ENCODE measurements at regions not wholly inside any gene's neighbourhood (a gene's known extent, or its start where the extent isn't known, plus 50 kb on each side); places are given as distances from the start of the nearest gene placed in this dataset.

- no peak for ATAC-seq (ENCODE audit: poor library complexity)
Measured at GRCh38 chr6:56758120-56758519, 115.4 kb upstream of the DST start.

GRCh38 chr6:56757588-56757984 lies 114.9 kb upstream of the DST start:
- CTCF ChIA-PET: no interaction called here

More at GRCh38 chr6:56758120-56758519, 115.4 kb upstream of the DST start:
- no peak overlapping the region for H3K27ac ChIP-seq (ENCODE audit: low read depth in 1 of 2, low read length in 2 of 2)
- no peaks in the 10 kb centered on the region for H3K9me3 Mint-ChIP-seq
- no peaks in the 10 kb centered on the region for H3K27me3 ChIP-seq (ENCODE audit: control insufficient read depth in 1 of 2, insufficient read depth in 2 of 2, low read length in 2 of 2)
- DNase-seq: no peak
- no peaks in the 10 kb centered on the region for H3K4me1 Mint-ChIP-seq (ENCODE audit: low read depth)
- H3K36me3 Mint-ChIP-seq (ENCODE audit: low read depth): no peaks in the 10 kb centered on the region
- TF ChIP-seq CTCF (IDR thresholded peaks at IDR 0.05): no peak
- no peak overlapping the region for H3K4me3 ChIP-seq (ENCODE audit: low read length)
- POLR2A ChIA-PET: no interaction called here
- intact Hi-C loops (cut with DNase I, micrococcal nuclease): no loop called here
- H3K27me3 Mint-ChIP-seq: no peaks in the 10 kb centered on the region
- H3K9me3 ChIP-seq (ENCODE audit: control insufficient read depth in 1 of 2, insufficient read depth in 1 of 2, low read length in 2 of 2): no peaks in the 10 kb centered on the region
- H3K4me3 Mint-ChIP-seq: no peak overlapping the region
- no peaks in the 10 kb centered on the region for H3K36me3 ChIP-seq (ENCODE audit: insufficient read depth, low read length)
- no peaks in the 10 kb centered on the region for H3K4me1 ChIP-seq (ENCODE audit: insufficient read depth, low read length)
- CTCF ChIA-PET: no interaction called here
- no peak overlapping the region for H3K27ac Mint-ChIP-seq

GRCh38 chr6:56756791-56757587 lies 114.3 kb upstream of the DST start:
- no peak overlapping the region for H3K4me3 Mint-ChIP-seq
- no peak for TF ChIP-seq CTCF (IDR thresholded peaks at IDR 0.05)
- H3K4me1 ChIP-seq (ENCODE audit: insufficient read depth, low read length): no peaks in the 10 kb centered on the region
- intact Hi-C loops (cut with DNase I, micrococcal nuclease): no loop called here
- no peaks in the 10 kb centered on the region for H3K4me1 Mint-ChIP-seq (ENCODE audit: low read depth)
- DNase-seq (no peak), ATAC-seq (ENCODE audit: poor library complexity) (no peak)
- ChIA-PET CTCF (interaction anchor here (0.6 kb wide), 1 partner anchor 526 kb away, joined by 3 read pairs; no protein-coding TSS in a partner anchor), POLR2A (no interaction called here)
- H3K9me3 ChIP-seq (ENCODE audit: control insufficient read depth in 1 of 2, insufficient read depth in 1 of 2, low read length in 2 of 2): no peaks in the 10 kb centered on the region
- no peaks in the 10 kb centered on the region for H3K9me3 Mint-ChIP-seq
- no peaks in the 10 kb centered on the region for H3K27me3 ChIP-seq (ENCODE audit: control insufficient read depth in 1 of 2, insufficient read depth in 2 of 2, low read length in 2 of 2)
- H3K36me3 Mint-ChIP-seq (ENCODE audit: low read depth): no peaks in the 10 kb centered on the region
- no peaks in the 10 kb centered on the region for H3K36me3 ChIP-seq (ENCODE audit: insufficient read depth, low read length)
- H3K27ac ChIP-seq (ENCODE audit: low read depth in 1 of 2, low read length in 2 of 2): no peak overlapping the region
- H3K4me3 ChIP-seq (ENCODE audit: low read length): no peak overlapping the region
- no peak overlapping the region for H3K27ac Mint-ChIP-seq
- no peaks in the 10 kb centered on the region for H3K27me3 Mint-ChIP-seq

More at GRCh38 chr6:56757588-56757984, 114.9 kb upstream of the DST start:
- Mint-ChIP-seq H3K36me3 (ENCODE audit: low read depth) (no peaks in the 10 kb centered on the region), H3K27me3 (no peaks in the 10 kb centered on the region), H3K4me1 (ENCODE audit: low read depth) (no peaks in the 10 kb centered on the region), H3K27ac (no peak overlapping the region), H3K4me3 (no peak overlapping the region), H3K9me3 (no peaks in the 10 kb centered on the region)
- no peak for TF ChIP-seq CTCF (IDR thresholded peaks at IDR 0.05)
- POLR2A ChIA-PET: no interaction called here
- Histone ChIP-seq H3K4me1 (ENCODE audit: insufficient read depth, low read length) (no peaks in the 10 kb centered on the region), H3K36me3 (ENCODE audit: insufficient read depth, low read length) (no peaks in the 10 kb centered on the region), H3K4me3 (ENCODE audit: low read length) (no peak overlapping the region), H3K27me3 (ENCODE audit: control insufficient read depth in 1 of 2, insufficient read depth in 2 of 2, low read length in 2 of 2) (no peaks in the 10 kb centered on the region), H3K9me3 (ENCODE audit: control insufficient read depth in 1 of 2, insufficient read depth in 1 of 2, low read length in 2 of 2) (no peaks in the 10 kb centered on the region), H3K27ac (ENCODE audit: low read depth in 1 of 2, low read length in 2 of 2) (no peak overlapping the region)
- intact Hi-C loops (cut with DNase I, micrococcal nuclease): no loop called here
- DNase-seq (peak in 2 of 14 experiments; percentile 9 to 25), ATAC-seq (ENCODE audit: poor library complexity) (no peak)
